ENCODE measurements at regions not wholly inside any gene's neighbourhood (a gene's known extent, or its start where the extent isn't known, plus 50 kb on each side); places are given as distances from the start of the nearest gene placed in this dataset.
"Not testable (repeated sequence)": the region's sequence is repeated elsewhere in the genome, so short reads cannot be mapped to it uniquely, and the experiment has no call there.

DNA sequence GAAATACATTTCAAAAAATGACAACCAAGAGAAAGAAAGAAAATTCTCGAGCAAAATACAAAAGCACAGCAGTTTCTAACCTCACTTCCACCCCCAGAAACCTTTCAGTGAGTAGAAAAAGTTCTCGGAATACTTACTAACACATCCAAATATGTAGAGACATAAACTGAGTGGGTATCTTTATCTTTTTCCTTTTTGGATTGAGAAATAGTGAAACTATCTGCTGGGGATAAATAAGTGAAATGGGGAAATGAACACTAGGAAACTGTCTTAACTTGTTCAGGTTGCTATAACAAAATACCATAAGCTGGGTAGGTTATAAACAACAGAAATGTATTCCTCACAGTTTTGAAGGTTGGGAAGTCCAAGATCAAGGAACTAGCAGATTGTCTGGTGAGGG is 72.0 kb downstream of the VCAM1 start:
- H3K9me3 ChIP-seq (ENCODE audit: control insufficient read depth, low read length), result no peaks in the 10 kb centered on the region
- H3K4me1 ChIP-seq (ENCODE audit: control insufficient read depth, insufficient read depth, low read length), result no peaks in the 10 kb centered on the region
- no peak overlapping the region for H3K4me3 ChIP-seq (ENCODE audit: low read length)
- no peaks in the 10 kb centered on the region for H3K36me3 ChIP-seq (ENCODE audit: control insufficient read depth, insufficient read depth, low read length, severe bottlenecking)
- no peak for DNase-seq (ENCODE audit: low read depth)
- no peaks in the 10 kb centered on the region for H3K27me3 ChIP-seq (replicated peaks; ENCODE audit: control insufficient read depth, insufficient read depth, low read length)
- H3K9ac ChIP-seq (ENCODE audit: low read length), result no peak overlapping the region

DNA sequence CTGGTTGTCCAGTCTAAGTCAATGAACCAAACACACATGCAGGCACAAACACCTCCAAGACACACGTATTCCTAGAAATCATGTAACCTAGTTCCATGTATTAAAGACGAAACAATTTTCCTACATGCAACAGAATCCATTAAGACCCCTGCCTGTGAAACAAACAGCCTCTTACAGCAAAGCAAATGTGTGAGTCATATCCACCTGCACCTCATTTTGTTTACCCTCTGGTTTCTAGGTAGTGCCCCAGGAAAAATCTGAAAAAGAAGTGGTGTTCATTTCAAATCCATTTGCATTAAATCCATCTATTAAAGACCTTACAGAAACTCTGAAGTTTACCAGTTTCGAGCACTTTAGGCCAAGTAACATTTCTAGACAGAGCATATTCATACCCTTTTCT is 74.1 kb downstream of the VCAM1 start:
- Histone ChIP-seq H3K27me3 (replicated peaks; ENCODE audit: control insufficient read depth, insufficient read depth, low read length) (no peaks in the 10 kb centered on the region), H3K9me3 (ENCODE audit: control insufficient read depth, low read length) (no peaks in the 10 kb centered on the region)

DNA sequence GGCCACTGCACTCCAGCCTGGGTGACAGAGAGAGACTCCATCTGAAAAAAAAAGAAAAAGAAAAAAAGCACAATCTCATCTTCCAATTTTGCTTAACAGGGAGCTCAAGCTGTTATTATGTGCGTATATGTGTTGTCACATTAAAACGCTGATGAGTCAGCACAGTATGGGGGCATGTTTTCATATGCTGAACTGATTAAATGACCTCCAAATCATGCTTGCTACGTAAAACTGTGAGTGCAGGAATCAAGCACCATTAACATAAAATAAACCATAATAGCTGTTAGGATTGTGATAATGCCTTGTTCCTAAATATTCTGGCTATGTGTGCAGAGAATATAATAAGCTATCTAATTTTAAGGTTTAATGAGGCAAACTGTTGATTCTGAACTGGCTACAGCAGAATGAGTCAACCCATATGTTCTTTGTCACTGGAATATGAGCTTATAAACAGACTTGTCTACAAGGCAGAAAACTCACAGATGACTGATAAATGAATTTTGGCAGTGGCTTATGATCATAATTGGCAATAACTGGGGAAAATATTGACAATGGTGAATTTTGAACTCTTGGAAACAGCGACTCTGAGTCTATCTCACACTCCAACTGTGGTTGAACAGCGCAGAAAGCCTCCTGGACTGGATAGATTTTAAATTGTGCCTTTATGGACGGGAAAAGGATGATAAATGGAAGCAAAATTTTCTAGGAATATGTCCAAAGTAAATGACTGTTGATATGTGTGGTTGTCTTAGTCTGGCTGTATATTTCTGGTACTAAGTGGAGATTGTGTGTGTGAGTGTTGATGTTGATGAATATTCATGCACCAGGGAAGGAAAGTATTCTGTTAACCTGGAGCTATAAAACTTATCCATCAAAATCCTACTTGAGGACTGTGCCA is 75.5 kb downstream of the VCAM1 start:
- H3K9ac ChIP-seq (ENCODE audit: low read length), result no peak overlapping the region
- no peak overlapping the region for H3K4me3 ChIP-seq (ENCODE audit: low read length)
- H3K27me3 ChIP-seq (replicated peaks; ENCODE audit: control insufficient read depth, insufficient read depth, low read length), result no peaks in the 10 kb centered on the region
- H3K36me3 ChIP-seq (ENCODE audit: control insufficient read depth, insufficient read depth, low read length, severe bottlenecking), result no peaks in the 10 kb centered on the region
- peak; percentile 41 for DNase-seq (ENCODE audit: low read depth)
- H3K9me3 ChIP-seq (ENCODE audit: control insufficient read depth, low read length), result no peaks in the 10 kb centered on the region
- H3K4me1 ChIP-seq (ENCODE audit: control insufficient read depth, insufficient read depth, low read length), result peaks cover 6% of the 10 kb centered on the region

More for the DNA sequence above, 74.1 kb downstream of the VCAM1 start:
- H3K36me3 ChIP-seq (ENCODE audit: control insufficient read depth, insufficient read depth, low read length, severe bottlenecking), result no peaks in the 10 kb centered on the region
- no peak overlapping the region for H3K9ac ChIP-seq (ENCODE audit: low read length)
- no peaks in the 10 kb centered on the region for H3K4me1 ChIP-seq (ENCODE audit: control insufficient read depth, insufficient read depth, low read length)
- no peak overlapping the region for H3K4me3 ChIP-seq (ENCODE audit: low read length)
- DNase-seq (ENCODE audit: low read depth), result no peak

GRCh38 chr1:100795646-100795985 is 76.1 kb downstream of the VCAM1 start:
- peaks cover 12% of the 10 kb centered on the region for H3K4me1 ChIP-seq (ENCODE audit: control insufficient read depth, insufficient read depth, low read length)
- H3K9me3 ChIP-seq (ENCODE audit: control insufficient read depth, low read length), result no peaks in the 10 kb centered on the region
- no peaks in the 10 kb centered on the region for H3K27me3 ChIP-seq (replicated peaks; ENCODE audit: control insufficient read depth, insufficient read depth, low read length)
- no peak overlapping the region for H3K4me3 ChIP-seq (ENCODE audit: low read length)
- H3K9ac ChIP-seq (ENCODE audit: low read length), result no peak overlapping the region
- H3K36me3 ChIP-seq (ENCODE audit: control insufficient read depth, insufficient read depth, low read length, severe bottlenecking), result no peaks in the 10 kb centered on the region
- DNase-seq (ENCODE audit: low read depth), result no peak

- H3K4me3 ChIP-seq (ENCODE audit: low read length), result no peak overlapping the region
- no peaks in the 10 kb centered on the region for H3K36me3 ChIP-seq (ENCODE audit: control insufficient read depth, insufficient read depth, low read length, severe bottlenecking)
- H3K4me1 ChIP-seq (ENCODE audit: control insufficient read depth, insufficient read depth, low read length), result peaks cover 12% of the 10 kb centered on the region
- no peak overlapping the region for H3K9ac ChIP-seq (ENCODE audit: low read length)
- no peak for DNase-seq (ENCODE audit: low read depth)
- H3K27me3 ChIP-seq (replicated peaks; ENCODE audit: control insufficient read depth, insufficient read depth, low read length), result no peaks in the 10 kb centered on the region
- H3K9me3 ChIP-seq (ENCODE audit: control insufficient read depth, low read length), result no peaks in the 10 kb centered on the region
These were observed 76.5 kb downstream of the VCAM1 start for GRCh38 chr1:100796046-100796445.

DNA sequence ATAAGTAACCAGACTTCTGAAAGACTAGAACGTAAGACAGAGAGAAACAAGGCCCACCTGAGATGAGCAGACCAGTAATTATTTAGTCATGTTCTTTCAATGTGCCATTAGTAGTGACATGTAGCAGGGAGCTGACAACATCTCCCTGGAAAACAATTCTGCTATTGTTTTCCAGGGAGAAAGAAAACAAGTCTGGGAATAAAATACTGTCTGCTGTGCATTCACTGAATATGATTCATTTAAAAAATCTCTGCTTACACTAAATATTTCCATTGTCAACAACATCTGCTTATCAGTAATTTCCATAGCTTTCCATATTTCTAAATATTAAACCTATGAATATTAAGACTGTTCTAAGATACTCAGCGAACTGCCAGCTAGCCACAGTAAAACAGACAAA is 80.0 kb downstream of the VCAM1 start:
- H3K9ac ChIP-seq (ENCODE audit: low read length), result no peak overlapping the region

GRCh38 chr1:100799954-100800612 is 80.5 kb downstream of the VCAM1 start:
- no peaks in the 10 kb centered on the region for H3K27me3 ChIP-seq (replicated peaks; ENCODE audit: control insufficient read depth, insufficient read depth, low read length)
- no peak overlapping the region for H3K4me3 ChIP-seq (ENCODE audit: low read length)
- H3K4me1 ChIP-seq (ENCODE audit: control insufficient read depth, insufficient read depth, low read length), result peaks cover 12% of the 10 kb centered on the region
- no peak overlapping the region for H3K9ac ChIP-seq (ENCODE audit: low read length)
- no peaks in the 10 kb centered on the region for H3K36me3 ChIP-seq (ENCODE audit: control insufficient read depth, insufficient read depth, low read length, severe bottlenecking)
- DNase-seq (ENCODE audit: low read depth), result peak; percentile 48
- H3K9me3 ChIP-seq (ENCODE audit: control insufficient read depth, low read length), result peaks cover 3% of the 10 kb centered on the region

More for the DNA sequence above, 80.0 kb downstream of the VCAM1 start:
- Histone ChIP-seq H3K4me1 (ENCODE audit: control insufficient read depth, insufficient read depth, low read length) (peaks cover 12% of the 10 kb centered on the region), H3K27me3 (replicated peaks; ENCODE audit: control insufficient read depth, insufficient read depth, low read length) (no peaks in the 10 kb centered on the region), H3K4me3 (ENCODE audit: low read length) (no peak overlapping the region), H3K36me3 (ENCODE audit: control insufficient read depth, insufficient read depth, low read length, severe bottlenecking) (no peaks in the 10 kb centered on the region), H3K9me3 (ENCODE audit: control insufficient read depth, low read length) (peaks cover 3% of the 10 kb centered on the region)
- peak; percentile 3 for DNase-seq (ENCODE audit: low read depth)

GRCh38 chr1:100801256-100801655 is 81.7 kb downstream of the VCAM1 start:
- not testable (repeated sequence) for DNase-seq (ENCODE audit: low read depth); H3K36me3 ChIP-seq (ENCODE audit: control insufficient read depth, insufficient read depth, low read length, severe bottlenecking); H3K27me3 ChIP-seq (replicated peaks; ENCODE audit: control insufficient read depth, insufficient read depth, low read length); H3K4me3 ChIP-seq (ENCODE audit: low read length); H3K9me3 ChIP-seq (ENCODE audit: control insufficient read depth, low read length); H3K9ac ChIP-seq (ENCODE audit: low read length)
- H3K4me1 ChIP-seq (ENCODE audit: control insufficient read depth, insufficient read depth, low read length), result peaks cover 12% of the 10 kb centered on the region

- not testable (repeated sequence) for DNase-seq (ENCODE audit: low read depth); H3K9me3 ChIP-seq (ENCODE audit: control insufficient read depth, low read length); H3K4me3 ChIP-seq (ENCODE audit: low read length); H3K27me3 ChIP-seq (replicated peaks; ENCODE audit: control insufficient read depth, insufficient read depth, low read length); H3K9ac ChIP-seq (ENCODE audit: low read length); H3K36me3 ChIP-seq (ENCODE audit: control insufficient read depth, insufficient read depth, low read length, severe bottlenecking)
- peaks cover 12% of the 10 kb centered on the region for H3K4me1 ChIP-seq (ENCODE audit: control insufficient read depth, insufficient read depth, low read length)
These were observed 83.7 kb downstream of the VCAM1 start for GRCh38 chr1:100803280-100803679.

DNA sequence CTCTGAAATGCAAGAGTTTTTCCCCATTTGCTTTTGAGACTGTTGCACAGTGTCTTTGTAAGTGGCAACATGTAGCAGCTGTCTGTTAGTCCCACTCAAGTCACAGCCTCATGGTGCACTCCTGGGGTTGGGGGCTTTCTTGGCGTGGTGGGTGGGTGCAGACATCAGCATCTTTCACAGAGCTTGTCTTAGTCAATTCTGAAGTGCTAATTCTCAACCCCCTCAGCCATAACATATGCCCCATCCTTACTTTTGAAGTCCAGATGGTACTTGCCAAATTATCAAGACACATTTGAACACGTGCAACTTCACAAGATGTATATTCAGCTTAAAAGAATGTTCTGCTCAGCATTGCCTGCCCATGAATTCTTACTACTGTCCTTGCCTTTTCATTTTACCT is 87.1 kb downstream of the VCAM1 start:
- no peak overlapping the region for H3K9ac ChIP-seq (ENCODE audit: low read length)
- H3K4me3 ChIP-seq (ENCODE audit: low read length), result no peak overlapping the region
- peaks cover 6% of the 10 kb centered on the region for H3K4me1 ChIP-seq (ENCODE audit: control insufficient read depth, insufficient read depth, low read length)
- H3K36me3 ChIP-seq (ENCODE audit: control insufficient read depth, insufficient read depth, low read length, severe bottlenecking), result no peaks in the 10 kb centered on the region
- no peak for DNase-seq (ENCODE audit: low read depth)
- no peaks in the 10 kb centered on the region for H3K27me3 ChIP-seq (replicated peaks; ENCODE audit: control insufficient read depth, insufficient read depth, low read length)
- H3K9me3 ChIP-seq (ENCODE audit: control insufficient read depth, low read length), result no peaks in the 10 kb centered on the region

DNA sequence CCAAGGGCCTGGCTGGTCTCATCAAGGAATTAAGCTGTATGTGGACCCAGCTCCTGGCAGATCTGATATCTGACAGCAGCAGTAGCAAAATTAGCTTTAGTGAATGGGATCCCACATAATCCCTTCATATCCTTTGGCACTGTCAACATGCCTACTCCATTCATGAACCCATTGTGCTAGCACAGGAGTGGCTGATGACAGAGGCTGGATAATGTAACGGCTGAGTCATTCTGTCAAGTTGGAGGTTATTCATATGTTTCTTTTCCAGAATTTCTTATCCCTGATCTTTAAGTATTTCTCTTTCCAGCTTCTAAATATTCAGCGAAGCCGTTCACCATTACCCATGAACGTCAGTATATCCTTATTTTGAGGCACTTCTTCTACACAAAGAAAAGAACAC is 84.3 kb downstream of the EXTL2 start:
- no peak overlapping the region for H3K9ac ChIP-seq (ENCODE audit: low read length)
- no peaks in the 10 kb centered on the region for H3K27me3 ChIP-seq (replicated peaks; ENCODE audit: control insufficient read depth, insufficient read depth, low read length)
- no peak for DNase-seq (ENCODE audit: low read depth)
- H3K9me3 ChIP-seq (ENCODE audit: control insufficient read depth, low read length), result peaks cover 2% of the 10 kb centered on the region
- no peak overlapping the region for H3K4me3 ChIP-seq (ENCODE audit: low read length)
- no peaks in the 10 kb centered on the region for H3K36me3 ChIP-seq (ENCODE audit: control insufficient read depth, insufficient read depth, low read length, severe bottlenecking)
- H3K4me1 ChIP-seq (ENCODE audit: control insufficient read depth, insufficient read depth, low read length), result peaks cover 6% of the 10 kb centered on the region
